Activated T-helper 1 cell treated with anti-CD3 and anti-CD28 coated beads, Interleukin-12 subunit alpha, Interleukin-12 subunit beta, Interleukin-2, Interleukin-4 antibody, amounts not matched to agents 30 ng/mL and 10 ng/mL and 1 ng/mL, durations not matched to agents 14 hours and 24 hours and 36 hours (primary cell): ENCODE measurements at regions not wholly inside any gene's neighbourhood (a gene's known extent, or its start where the extent isn't known, plus 50 kb on each side); places are given as distances from the start of the nearest gene placed in this dataset.

ENCODE experiments used
- DNase-seq: peaks from one replicate; pipeline ENCODE4 v3.0.0; 2021; ENCODE audit warnings: low spot score
- H3K27ac Mint-ChIP-seq: one replicate; pipeline ENCODE4 v1.8.0; 2021; ENCODE audit warnings: mild to moderate bottlenecking, mixed read lengths
- H3K27me3 Mint-ChIP-seq: one replicate; pipeline ENCODE4 v1.8.0; 2022; ENCODE audit warnings: mild to moderate bottlenecking, moderate library complexity, mixed read lengths; ENCODE audit not compliant: insufficient read depth
- H3K36me3 Mint-ChIP-seq: one replicate; pipeline ENCODE4 v1.8.0; 2021; ENCODE audit warnings: low read depth, mixed read lengths
- H3K4me1 Mint-ChIP-seq: one replicate; pipeline ENCODE4 v1.8.0; 2021; ENCODE audit warnings: low read depth, mixed read lengths
- H3K4me3 Mint-ChIP-seq: one replicate; pipeline ENCODE4 v1.8.0; 2021; ENCODE audit warnings: mild to moderate bottlenecking, moderate library complexity, mixed read lengths
- H3K9me3 Mint-ChIP-seq: one replicate; pipeline ENCODE4 v1.8.0; 2021; ENCODE audit warnings: mixed read lengths
- intact Hi-C: fragments of 100-400 bp; cut with micrococcal nuclease; formaldehyde crosslinking; loops from one replicate; pipeline ENCODE4 v1.15.1; 2024

DNA sequence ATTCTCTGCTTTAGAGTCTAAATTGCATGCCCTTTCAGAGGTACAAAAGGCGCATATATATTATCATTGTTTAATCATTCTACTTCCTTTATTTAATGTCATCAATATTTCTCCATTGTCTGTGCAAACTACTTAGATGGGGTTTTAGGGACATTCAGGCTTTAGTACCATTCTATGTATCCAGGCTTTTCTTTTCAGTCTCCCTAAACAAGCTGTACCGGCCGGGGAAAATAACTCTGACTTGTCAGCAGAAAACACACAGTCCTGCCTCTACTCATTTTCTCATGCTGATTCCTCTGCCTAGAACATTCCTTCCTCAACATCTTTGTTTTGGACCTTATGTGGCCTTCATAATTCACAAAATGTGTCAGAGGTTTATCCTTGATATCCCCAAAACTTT lies 392.1 kb upstream of the DAB2 start:
- Mint-ChIP-seq H3K4me1 (no peaks in the 10 kb centered on the region), H3K36me3 (no peaks in the 10 kb centered on the region), H3K27me3 (peaks cover 8% of the 10 kb centered on the region), H3K4me3 (no peak overlapping the region), H3K9me3 (no peaks in the 10 kb centered on the region), H3K27ac (no peak overlapping the region)
- no peak for DNase-seq
- intact Hi-C loops: no loop called here

DNA sequence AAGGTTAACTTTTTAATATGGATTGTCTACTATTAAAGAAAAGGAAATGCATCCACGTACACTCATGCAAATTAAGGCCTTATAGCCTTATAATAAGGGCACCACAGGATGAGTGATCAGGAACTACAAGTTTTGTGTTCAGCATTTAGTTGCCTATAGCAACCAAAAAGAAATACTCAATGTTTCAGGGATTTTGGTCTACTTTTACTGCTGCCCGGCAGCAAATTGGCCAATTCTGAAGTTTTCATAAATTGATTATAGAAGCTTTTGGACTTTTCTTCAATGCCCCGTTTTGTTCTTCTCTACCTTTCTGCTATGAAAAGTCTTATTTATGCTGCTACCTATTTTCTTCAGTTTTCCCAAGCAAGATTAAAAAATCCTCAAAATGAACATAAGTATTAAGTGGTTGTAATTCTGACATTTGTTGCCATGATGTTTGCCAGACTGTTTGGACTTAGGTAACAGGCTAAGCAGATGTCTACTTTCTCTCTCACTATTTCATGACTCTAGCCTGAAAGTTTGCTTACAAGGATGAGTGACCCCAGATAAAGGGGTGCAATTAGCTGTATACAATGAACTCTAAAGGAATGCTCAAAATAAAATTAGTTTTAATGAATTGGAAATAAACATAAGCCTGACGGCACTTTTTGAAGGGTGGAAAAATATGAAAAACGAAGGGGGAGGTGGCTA lies 391.5 kb upstream of the DAB2 start:
- no peaks in the 10 kb centered on the region for H3K9me3 Mint-ChIP-seq
- H3K4me3 Mint-ChIP-seq: no peak overlapping the region
- intact Hi-C loops: no loop called here
- DNase-seq: no peak
- H3K4me1 Mint-ChIP-seq: no peaks in the 10 kb centered on the region
- peaks cover 8% of the 10 kb centered on the region for H3K27me3 Mint-ChIP-seq
- no peak overlapping the region for H3K27ac Mint-ChIP-seq
- H3K36me3 Mint-ChIP-seq: no peaks in the 10 kb centered on the region

DNA sequence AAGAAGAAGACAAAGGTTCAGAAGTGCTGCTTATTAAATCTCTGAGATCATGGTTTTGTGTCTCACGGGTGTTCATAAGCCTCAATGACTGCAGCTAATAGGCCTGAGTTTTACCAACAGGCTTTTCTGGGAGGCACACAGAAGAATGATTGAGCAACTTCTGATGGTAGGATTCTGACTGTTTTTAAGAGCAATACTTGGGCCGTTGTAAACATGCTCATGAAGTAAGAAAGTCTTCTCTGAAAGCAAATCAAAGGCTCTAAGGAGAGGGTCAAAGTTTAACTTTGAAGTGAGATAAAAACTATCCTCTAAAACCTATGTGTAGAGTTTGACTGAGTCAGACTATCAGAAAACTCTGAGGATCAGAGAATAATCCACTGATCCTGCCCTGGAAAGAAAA lies 390.9 kb upstream of the DAB2 start:
- Mint-ChIP-seq H3K27me3 (peaks cover 8% of the 10 kb centered on the region), H3K36me3 (no peaks in the 10 kb centered on the region), H3K27ac (no peak overlapping the region), H3K9me3 (no peaks in the 10 kb centered on the region), H3K4me1 (no peaks in the 10 kb centered on the region), H3K4me3 (no peak overlapping the region)
- intact Hi-C loops: no loop called here
- no peak for DNase-seq

DNA sequence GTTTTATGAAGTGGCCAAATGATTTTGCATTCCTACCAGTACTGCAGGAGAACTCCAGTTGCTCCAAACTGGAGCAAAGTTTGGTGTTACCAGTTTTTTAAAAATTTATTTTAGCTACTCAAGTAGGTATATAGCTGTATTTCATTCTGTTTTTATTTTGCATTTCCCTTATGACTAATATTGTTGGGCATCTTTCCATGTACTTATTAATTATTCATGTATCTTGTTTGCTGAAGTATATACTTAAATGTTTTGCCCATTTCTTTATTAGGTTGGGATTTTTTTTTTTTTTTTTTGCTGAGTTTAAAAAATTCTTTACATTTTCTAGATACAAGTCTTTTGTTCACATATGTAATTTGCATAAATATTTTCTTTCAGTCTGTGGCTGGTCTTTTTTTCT lies 386.6 kb upstream of the DAB2 start:
- H3K9me3 Mint-ChIP-seq: no peaks in the 10 kb centered on the region
- no peaks in the 10 kb centered on the region for H3K4me1 Mint-ChIP-seq
- intact Hi-C loops: no loop called here
- no peak overlapping the region for H3K27ac Mint-ChIP-seq
- peaks cover 8% of the 10 kb centered on the region for H3K27me3 Mint-ChIP-seq
- no peak for DNase-seq
- no peaks in the 10 kb centered on the region for H3K36me3 Mint-ChIP-seq
- no peak overlapping the region for H3K4me3 Mint-ChIP-seq

DNA sequence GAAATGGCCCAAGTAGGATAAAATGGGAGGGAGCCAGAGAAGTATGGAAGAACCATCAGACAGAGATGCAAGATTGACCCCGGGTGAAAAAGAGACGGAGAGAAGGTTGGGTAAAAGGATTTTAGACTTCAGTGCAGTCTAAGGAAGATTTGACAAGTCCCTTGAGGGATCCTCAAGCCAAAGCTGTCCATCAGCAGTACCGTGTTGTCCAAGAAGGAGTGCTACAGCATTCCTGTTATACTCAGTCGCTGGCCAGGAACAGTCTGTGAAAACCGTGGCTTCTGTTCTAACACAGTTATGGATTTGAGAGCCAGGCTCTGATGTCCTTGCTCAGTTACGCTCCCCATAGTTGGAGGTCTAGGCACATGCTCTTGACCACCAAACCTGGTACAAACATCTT lies 383.9 kb upstream of the DAB2 start:
- Mint-ChIP-seq H3K4me3 (no peak overlapping the region), H3K36me3 (no peaks in the 10 kb centered on the region), H3K9me3 (no peaks in the 10 kb centered on the region), H3K27me3 (peaks cover 5% of the 10 kb centered on the region), H3K27ac (no peak overlapping the region), H3K4me1 (no peaks in the 10 kb centered on the region)
- DNase-seq: no peak
- intact Hi-C loops: no loop called here

DNA sequence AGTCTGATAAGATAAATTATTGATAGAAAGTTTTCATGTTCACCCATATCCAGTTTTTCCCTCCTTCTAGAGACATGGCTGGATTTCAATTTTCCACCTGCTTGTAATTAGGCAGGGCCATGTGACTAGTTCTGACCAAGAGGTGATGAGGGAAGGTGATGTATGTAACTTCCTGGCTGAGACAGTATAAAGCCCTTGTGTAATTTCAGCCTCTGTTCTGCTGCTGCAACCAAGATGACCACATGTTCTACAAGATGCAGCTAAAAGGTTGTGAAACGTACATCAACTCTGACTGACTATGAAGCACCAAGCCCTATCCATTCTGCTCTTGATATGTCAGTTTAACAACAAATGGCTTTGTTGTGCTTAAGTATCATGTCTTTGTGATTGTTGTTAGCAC lies 376.5 kb upstream of the DAB2 start:
- Mint-ChIP-seq H3K4me3 (no peak overlapping the region), H3K27me3 (no peaks in the 10 kb centered on the region), H3K4me1 (no peaks in the 10 kb centered on the region), H3K36me3 (no peaks in the 10 kb centered on the region), H3K27ac (no peak overlapping the region), H3K9me3 (no peaks in the 10 kb centered on the region)
- DNase-seq: no peak
- intact Hi-C loops: no loop called here

DNA sequence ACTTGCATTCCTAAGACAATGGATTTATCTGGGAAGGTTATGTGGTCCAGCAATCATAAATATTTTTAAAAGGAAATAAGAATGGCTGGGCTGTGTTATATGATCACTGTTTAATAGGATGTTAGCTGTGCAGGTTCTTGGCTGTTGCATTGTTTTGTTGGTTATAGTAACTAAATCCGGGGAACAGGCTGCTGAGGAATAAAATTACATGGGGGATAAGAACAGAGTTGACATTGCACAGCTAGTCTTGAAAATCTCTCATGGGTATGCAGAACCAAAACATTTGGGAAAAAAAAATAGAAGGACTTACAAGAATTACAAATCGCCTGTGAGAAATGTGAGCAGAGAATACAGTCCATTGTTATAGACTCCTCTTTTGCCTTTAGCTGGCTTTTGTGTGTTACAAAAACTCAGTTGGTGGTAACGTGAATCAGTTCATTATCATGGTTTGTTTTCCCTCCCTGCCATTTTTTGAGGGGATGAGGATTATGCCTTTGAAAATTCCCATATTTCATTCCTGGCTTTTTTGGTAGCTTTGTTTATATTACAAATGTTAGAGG lies 375.3 kb upstream of the DAB2 start:
- Mint-ChIP-seq H3K27me3 (no peaks in the 10 kb centered on the region), H3K9me3 (no peaks in the 10 kb centered on the region), H3K27ac (no peak overlapping the region), H3K36me3 (no peaks in the 10 kb centered on the region), H3K4me1 (no peaks in the 10 kb centered on the region), H3K4me3 (no peak overlapping the region)
- DNase-seq: no peak
- intact Hi-C loops: no loop called here

DNA sequence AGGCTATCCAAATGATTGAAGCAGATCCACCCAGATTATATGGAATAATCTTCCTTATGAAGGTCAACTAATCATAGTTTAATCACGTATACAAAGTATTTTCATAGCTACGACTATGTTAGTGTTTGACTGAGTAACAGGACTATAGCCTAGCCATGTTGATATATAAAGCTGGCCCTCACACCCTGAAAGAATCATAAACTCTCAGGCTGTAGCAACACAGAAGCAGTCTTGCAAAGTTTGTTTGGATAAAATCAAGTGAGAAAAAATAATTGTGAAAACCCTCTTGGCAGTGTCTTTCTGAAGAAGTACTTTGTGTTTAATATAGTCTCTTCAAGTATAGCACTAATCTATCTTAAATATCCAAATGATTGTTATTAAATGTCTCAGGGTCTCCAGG lies 374.5 kb upstream of the DAB2 start:
- no peak overlapping the region for H3K27ac Mint-ChIP-seq
- H3K4me1 Mint-ChIP-seq: no peaks in the 10 kb centered on the region
- no peak overlapping the region for H3K4me3 Mint-ChIP-seq
- DNase-seq: no peak
- H3K9me3 Mint-ChIP-seq: no peaks in the 10 kb centered on the region
- intact Hi-C loops: no loop called here
- H3K27me3 Mint-ChIP-seq: no peaks in the 10 kb centered on the region
- no peaks in the 10 kb centered on the region for H3K36me3 Mint-ChIP-seq

DNA sequence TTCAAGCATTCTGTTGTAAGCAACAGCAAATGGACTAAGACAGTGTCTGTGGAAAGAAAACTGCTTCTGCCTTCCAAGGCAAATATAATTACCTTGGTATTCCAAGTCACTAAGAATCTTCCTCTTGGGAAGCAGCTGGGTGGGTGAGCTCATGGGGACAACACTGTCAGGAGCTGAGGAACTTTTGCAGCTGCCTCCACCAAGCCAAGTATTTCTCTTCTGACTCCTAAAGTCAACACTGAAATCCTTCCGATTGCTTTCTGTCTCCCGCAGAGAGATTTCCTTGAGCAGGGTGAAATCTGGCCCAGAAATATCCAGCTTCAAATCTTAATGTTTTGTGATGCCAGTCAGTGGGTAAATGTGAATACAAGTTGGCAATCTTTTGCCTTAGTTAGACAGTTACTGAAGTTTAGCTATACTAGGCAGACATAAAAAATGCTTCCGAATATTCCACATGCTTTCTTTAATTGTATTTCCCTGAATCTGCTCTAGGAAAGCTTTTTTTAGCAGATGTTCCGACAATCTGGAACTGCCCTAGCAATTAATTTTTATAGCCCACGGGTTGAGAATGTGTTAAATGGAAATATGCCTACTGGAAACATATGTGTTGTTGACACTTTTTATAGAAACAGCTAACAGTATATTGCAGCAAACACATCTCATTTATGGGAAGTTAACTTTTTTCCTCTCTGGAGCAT lies 369.9 kb upstream of the DAB2 start:
- no peak for DNase-seq
- Mint-ChIP-seq H3K9me3 (peaks cover 5% of the 10 kb centered on the region), H3K36me3 (no peaks in the 10 kb centered on the region), H3K27ac (no peak overlapping the region), H3K4me3 (no peak overlapping the region), H3K27me3 (no peaks in the 10 kb centered on the region), H3K4me1 (no peaks in the 10 kb centered on the region)
- intact Hi-C loops: no loop called here

DNA sequence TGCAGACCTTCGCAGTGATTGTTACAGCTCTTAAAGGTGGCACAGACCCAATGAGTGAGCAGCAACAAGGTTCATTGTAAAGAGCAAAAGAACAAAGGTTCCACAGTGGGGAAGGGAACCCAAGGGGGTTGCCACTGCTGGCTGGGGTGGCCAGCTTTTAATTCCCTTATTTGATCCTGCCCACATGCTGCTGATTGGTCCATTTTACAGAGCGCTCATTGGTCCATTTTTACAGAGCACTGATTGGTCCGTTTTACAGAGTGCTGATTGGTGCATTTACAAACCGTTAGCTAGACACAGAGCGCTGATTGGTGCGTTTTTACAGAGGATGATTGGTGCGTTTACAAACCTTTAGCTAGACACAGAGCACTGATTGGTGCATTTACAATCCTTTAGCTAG lies 360.6 kb upstream of the DAB2 start:
- no peak for DNase-seq
- peaks cover 6% of the 10 kb centered on the region for H3K9me3 Mint-ChIP-seq
- no peak overlapping the region for H3K4me3 Mint-ChIP-seq

DNA sequence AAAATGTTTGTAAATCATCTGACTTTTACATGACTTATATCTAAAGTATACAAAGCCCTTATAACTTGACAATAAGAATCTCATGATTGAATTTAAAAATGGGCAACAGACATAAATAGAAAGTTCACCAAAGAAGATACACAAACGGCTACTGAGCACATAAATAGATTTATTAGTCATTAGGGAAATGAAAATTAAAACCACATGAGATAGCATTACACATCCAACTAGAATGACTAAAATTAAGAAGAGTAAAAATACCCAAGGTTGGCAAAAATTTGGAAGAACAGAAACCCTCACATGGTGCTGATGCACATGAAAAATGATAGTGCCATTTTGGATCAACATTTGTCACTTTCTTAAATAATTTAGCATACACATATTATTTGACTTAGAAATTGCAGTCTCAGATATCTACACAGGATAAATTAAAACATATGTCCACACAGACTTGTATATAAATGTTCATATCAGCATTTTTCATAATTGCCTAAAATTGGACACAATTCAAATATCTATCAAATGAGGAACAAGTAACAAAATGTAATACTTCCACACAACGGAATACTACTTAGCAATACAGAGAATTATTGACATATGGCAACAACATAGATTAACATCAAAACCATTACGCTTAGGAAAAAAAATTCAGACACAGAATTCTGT lies 359.1 kb upstream of the DAB2 start:
- H3K9me3 Mint-ChIP-seq: peaks cover 6% of the 10 kb centered on the region
- no peaks in the 10 kb centered on the region for H3K36me3 Mint-ChIP-seq
- H3K27ac Mint-ChIP-seq: no peak overlapping the region
- no peaks in the 10 kb centered on the region for H3K27me3 Mint-ChIP-seq
- no peak for DNase-seq
- no peaks in the 10 kb centered on the region for H3K4me1 Mint-ChIP-seq
- H3K4me3 Mint-ChIP-seq: no peak overlapping the region
- intact Hi-C loops: no loop called here

More for the DNA sequence above, 360.6 kb upstream of the DAB2 start:
- Mint-ChIP-seq H3K27ac (no peak overlapping the region), H3K36me3 (no peaks in the 10 kb centered on the region), H3K4me1 (no peaks in the 10 kb centered on the region), H3K27me3 (no peaks in the 10 kb centered on the region)
- intact Hi-C loops: no loop called here

DNA sequence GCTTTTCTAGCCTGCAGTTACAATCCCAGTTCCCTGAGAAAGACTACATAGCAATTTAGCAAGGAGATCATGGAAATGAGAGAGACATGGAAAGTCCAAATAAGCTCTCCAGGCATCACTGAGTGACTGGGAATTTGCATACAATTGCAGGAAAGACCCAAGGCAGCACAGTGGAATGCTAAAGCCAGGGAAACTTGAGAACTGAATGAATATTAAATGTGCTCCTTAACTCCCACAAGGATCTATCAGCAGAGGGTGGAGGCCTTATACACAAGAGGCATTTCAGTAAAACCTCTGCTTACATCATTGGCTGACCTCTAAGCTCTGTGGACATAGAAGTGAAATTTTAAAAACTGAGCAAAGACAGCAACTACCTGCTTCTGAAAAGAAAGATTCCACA lies 355.6 kb upstream of the DAB2 start:
- no peak overlapping the region for H3K27ac Mint-ChIP-seq
- H3K27me3 Mint-ChIP-seq: no peaks in the 10 kb centered on the region
- no peaks in the 10 kb centered on the region for H3K36me3 Mint-ChIP-seq
- H3K4me3 Mint-ChIP-seq: no peak overlapping the region
- intact Hi-C loops: no loop called here
- no peaks in the 10 kb centered on the region for H3K4me1 Mint-ChIP-seq
- no peak for DNase-seq
- no peaks in the 10 kb centered on the region for H3K9me3 Mint-ChIP-seq

DNA sequence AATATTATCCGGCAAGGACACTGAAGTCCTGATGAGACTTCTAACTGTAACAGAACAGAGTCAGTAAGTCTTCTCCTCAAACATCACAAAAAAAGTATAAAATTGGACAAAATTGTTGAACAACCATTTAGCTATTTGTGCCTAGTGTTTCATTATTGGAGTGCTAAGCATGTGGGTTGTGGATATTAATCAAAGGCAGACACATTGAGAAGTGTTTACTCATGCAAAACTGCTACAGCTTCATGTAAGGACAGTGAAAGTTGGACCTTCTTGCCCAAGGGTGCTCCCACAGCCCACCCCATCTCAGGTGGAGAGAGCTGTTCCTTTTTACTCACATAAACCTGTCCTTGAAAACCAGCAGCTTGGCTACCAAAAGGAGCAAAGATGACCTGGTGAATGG lies 355.1 kb upstream of the DAB2 start:
- Mint-ChIP-seq H3K36me3 (no peaks in the 10 kb centered on the region), H3K27ac (no peak overlapping the region), H3K4me3 (no peak overlapping the region), H3K27me3 (no peaks in the 10 kb centered on the region), H3K4me1 (no peaks in the 10 kb centered on the region), H3K9me3 (no peaks in the 10 kb centered on the region)
- DNase-seq: no peak
- intact Hi-C loops: no loop called here
